Activated CD8-positive, alpha-beta T cell treated with anti-CD3 and anti-CD28 coated beads for 36 hours (primary cell): ENCODE measurements at regions not wholly inside any gene's neighbourhood (a gene's known extent, or its start where the extent isn't known, plus 50 kb on each side); places are given as distances from the start of the nearest gene placed in this dataset.

Experiments
- ATAC-seq: fragments of 200-7000 bp; cut with Tn5 transposase; one replicate; pipeline ENCODE4 v1.10.0; 2021; ENCODE audit warnings: mild to moderate bottlenecking, moderate library complexity
- CTCF ChIA-PET: fragments of 350-600 bp; sonication (Branson Sonifier 250); formaldehyde crosslinking; loops from one replicate; lab custom pipeline; 2021; ENCODE audit warnings: antibody characterized with exemption; lab: Charles Lee
- POLR2A ChIA-PET: fragments of 350-600 bp; sonication (Branson Sonifier 250); formaldehyde crosslinking; loops from one replicate; lab custom pipeline; 2021; ENCODE audit warnings: antibody characterized with exemption; lab: Charles Lee
- DNase-seq: peaks from one replicate; pipeline ENCODE4 v3.0.0-alpha.2; 2020
- H3K27ac Mint-ChIP-seq: one replicate; pipeline ENCODE4 v1.8.0; 2021; ENCODE audit warnings: mild to moderate bottlenecking, mixed read lengths
- H3K27me3 Mint-ChIP-seq: one replicate; pipeline ENCODE4 v1.8.0; 2021; ENCODE audit warnings: mixed read lengths
- H3K36me3 Mint-ChIP-seq: one replicate; pipeline ENCODE4 v1.8.0; 2021; ENCODE audit warnings: low read depth, mixed read lengths
- H3K4me1 Mint-ChIP-seq: one replicate; pipeline ENCODE4 v1.8.0; 2021; ENCODE audit warnings: low read depth, mixed read lengths
- H3K4me3 Mint-ChIP-seq: one replicate; pipeline ENCODE4 v1.8.0; 2021; ENCODE audit warnings: mild to moderate bottlenecking, moderate library complexity, mixed read lengths
- H3K9me3 Mint-ChIP-seq: one replicate; pipeline ENCODE4 v1.8.0; 2021; ENCODE audit warnings: mixed read lengths
- intact Hi-C: fragments of 100-400 bp; cut with micrococcal nuclease; formaldehyde crosslinking; loops from one replicate; pipeline ENCODE4 v1.10.0; 2022
- TF ChIP-seq, protein P1 (sequence below): fragments of 200-600 bp; IDR thresholded peaks from one replicate; pipeline ENCODE4 v1.8.0; 2022; ENCODE audit warnings: antibody characterized with exemption, mild to moderate bottlenecking

- ATAC-seq (no peak), DNase-seq (no peak)
- H3K9me3 Mint-ChIP-seq: no peaks in the 10 kb centered on the region
- H3K4me3 Mint-ChIP-seq: no peak overlapping the region
- no peak overlapping the region for H3K27ac Mint-ChIP-seq
- no peaks in the 10 kb centered on the region for H3K36me3 Mint-ChIP-seq
- TF ChIP-seq, protein P1, sequence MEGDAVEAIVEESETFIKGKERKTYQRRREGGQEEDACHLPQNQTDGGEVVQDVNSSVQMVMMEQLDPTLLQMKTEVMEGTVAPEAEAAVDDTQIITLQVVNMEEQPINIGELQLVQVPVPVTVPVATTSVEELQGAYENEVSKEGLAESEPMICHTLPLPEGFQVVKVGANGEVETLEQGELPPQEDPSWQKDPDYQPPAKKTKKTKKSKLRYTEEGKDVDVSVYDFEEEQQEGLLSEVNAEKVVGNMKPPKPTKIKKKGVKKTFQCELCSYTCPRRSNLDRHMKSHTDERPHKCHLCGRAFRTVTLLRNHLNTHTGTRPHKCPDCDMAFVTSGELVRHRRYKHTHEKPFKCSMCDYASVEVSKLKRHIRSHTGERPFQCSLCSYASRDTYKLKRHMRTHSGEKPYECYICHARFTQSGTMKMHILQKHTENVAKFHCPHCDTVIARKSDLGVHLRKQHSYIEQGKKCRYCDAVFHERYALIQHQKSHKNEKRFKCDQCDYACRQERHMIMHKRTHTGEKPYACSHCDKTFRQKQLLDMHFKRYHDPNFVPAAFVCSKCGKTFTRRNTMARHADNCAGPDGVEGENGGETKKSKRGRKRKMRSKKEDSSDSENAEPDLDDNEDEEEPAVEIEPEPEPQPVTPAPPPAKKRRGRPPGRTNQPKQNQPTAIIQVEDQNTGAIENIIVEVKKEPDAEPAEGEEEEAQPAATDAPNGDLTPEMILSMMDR: no peak
- ChIA-PET POLR2A (no interaction called here), CTCF (no interaction called here)
- H3K4me1 Mint-ChIP-seq: no peaks in the 10 kb centered on the region
- no peaks in the 10 kb centered on the region for H3K27me3 Mint-ChIP-seq
- intact Hi-C loops: no loop called here
Observed at GRCh38 chr13:66205807-66206206, 1024.3 kb downstream of the PCDH9 start.

DNA sequence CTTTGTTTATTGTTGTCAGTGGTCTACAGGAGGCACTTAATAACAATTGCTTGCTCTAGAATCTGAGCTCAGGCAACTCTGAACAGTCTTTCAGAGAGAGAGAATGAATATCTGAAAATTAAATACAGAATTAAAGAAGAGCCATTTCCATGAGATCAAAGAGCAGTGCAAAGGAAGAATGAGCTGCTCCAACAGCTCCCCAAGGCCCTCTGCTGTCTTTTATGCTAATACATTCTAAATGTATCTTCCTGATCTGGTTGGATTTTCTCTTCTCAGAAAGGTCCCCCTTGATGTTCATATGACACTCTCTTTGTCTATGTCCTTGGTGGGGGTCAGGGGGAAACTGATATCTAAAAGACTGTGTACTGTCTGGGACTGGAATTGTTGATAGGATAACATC lies 1029.6 kb downstream of the PCDH9 start:
- TF ChIP-seq, protein P1: no peak
- Mint-ChIP-seq H3K4me1 (no peaks in the 10 kb centered on the region), H3K27me3 (no peaks in the 10 kb centered on the region), H3K4me3 (no peak overlapping the region), H3K9me3 (peaks cover 5% of the 10 kb centered on the region), H3K36me3 (no peaks in the 10 kb centered on the region), H3K27ac (no peak overlapping the region)
- ATAC-seq: no peak
- POLR2A ChIA-PET: no interaction called here
- no peak for DNase-seq
- intact Hi-C loops: no loop called here
- CTCF ChIA-PET: no interaction called here

- ATAC-seq (no peak), DNase-seq (no peak)
- TF ChIP-seq, protein P1: no peak
- H3K4me3 Mint-ChIP-seq: no peak overlapping the region
- peaks cover 12% of the 10 kb centered on the region for H3K9me3 Mint-ChIP-seq
- H3K27me3 Mint-ChIP-seq: no peaks in the 10 kb centered on the region
- H3K4me1 Mint-ChIP-seq: no peaks in the 10 kb centered on the region
- H3K36me3 Mint-ChIP-seq: no peaks in the 10 kb centered on the region
- CTCF ChIA-PET: no interaction called here
- POLR2A ChIA-PET: no interaction called here
- H3K27ac Mint-ChIP-seq: no peak overlapping the region
- intact Hi-C loops: no loop called here
Observed at GRCh38 chr13:66195238-66195637, 1034.9 kb downstream of the PCDH9 start.

DNA sequence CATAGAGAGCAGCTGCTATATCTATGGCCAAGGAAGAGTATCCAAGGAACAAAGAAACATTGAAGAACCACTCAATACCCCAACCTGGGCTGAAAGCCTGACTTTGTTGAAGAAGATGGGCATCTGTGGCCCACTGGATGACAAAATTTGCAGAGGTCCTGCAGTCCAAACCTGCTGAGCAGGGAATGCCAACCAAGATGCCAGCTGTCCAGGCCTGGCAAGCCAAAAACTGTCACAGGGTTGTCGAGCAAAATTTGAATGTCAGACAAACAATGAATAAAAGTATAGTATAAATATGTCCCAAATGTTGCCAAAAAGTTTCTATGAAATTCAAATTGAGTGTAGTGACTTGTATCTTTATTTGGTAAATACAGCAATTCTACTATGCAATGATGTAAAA lies 1040.2 kb downstream of the PCDH9 start:
- Mint-ChIP-seq H3K36me3 (no peaks in the 10 kb centered on the region), H3K9me3 (peaks cover 7% of the 10 kb centered on the region), H3K27ac (no peak overlapping the region), H3K4me3 (no peak overlapping the region), H3K27me3 (no peaks in the 10 kb centered on the region), H3K4me1 (no peaks in the 10 kb centered on the region)
- TF ChIP-seq, protein P1: no peak
- CTCF ChIA-PET: no interaction called here
- DNase-seq (no peak), ATAC-seq (no peak)
- POLR2A ChIA-PET: no interaction called here
- intact Hi-C loops: no loop called here

DNA sequence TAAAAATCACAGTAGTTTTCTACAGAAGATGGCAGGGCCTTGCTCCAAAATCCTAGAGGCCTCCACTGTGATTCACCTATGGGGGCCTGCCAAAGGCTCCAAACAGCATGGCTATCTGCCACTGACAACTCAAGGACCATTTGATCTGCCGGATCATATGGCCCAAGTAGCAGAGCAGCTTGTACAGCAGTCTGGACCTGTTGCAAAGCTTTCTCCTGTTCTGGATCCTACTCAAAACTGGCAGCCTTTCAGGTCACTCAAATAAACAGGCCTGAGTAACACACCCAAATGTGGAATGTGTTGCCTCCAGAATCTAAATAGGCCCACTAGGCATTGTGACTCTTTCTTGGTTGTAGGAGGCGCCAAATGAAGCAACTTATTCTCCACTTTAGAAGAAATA lies 1049.3 kb downstream of the PCDH9 start:
- Mint-ChIP-seq H3K27me3 (no peaks in the 10 kb centered on the region), H3K9me3 (no peaks in the 10 kb centered on the region), H3K4me1 (no peaks in the 10 kb centered on the region), H3K27ac (no peak overlapping the region), H3K4me3 (no peak overlapping the region), H3K36me3 (no peaks in the 10 kb centered on the region)
- ChIA-PET POLR2A (no interaction called here), CTCF (no interaction called here)
- DNase-seq: no peak
- intact Hi-C loops: no loop called here
- TF ChIP-seq, protein P1: no peak
- ATAC-seq: no peak
